Keratinocyte (primary cell): ENCODE measurements at regions not wholly inside any gene's neighbourhood (a gene's known extent, or its start where the extent isn't known, plus 50 kb on each side); places are given as distances from the start of the nearest gene placed in this dataset.
"Not testable (repeated sequence)": the region's sequence is repeated elsewhere in the genome, so short reads cannot be mapped to it uniquely, and the experiment has no call there.

ENCODE experiments used
- EZH2 ChIP-seq: IDR thresholded peaks from one replicate; pipeline ENCODE4 v1.6.1; 2012; ENCODE audit warnings: inconsistent platforms, mild to moderate bottlenecking, low read length, moderate library complexity
- TF ChIP-seq, protein P1 (sequence below), 3 experiments: IDR thresholded peaks in 1 of 3; conservative IDR thresholded peaks in 1 of 3; optimal IDR thresholded peaks in 1 of 3; 2 replicates in 2 of 3; 3 replicates in 1 of 3; pipeline versions ENCODE3 to v1.5.1; 2011; ENCODE audit warnings: low read length in 3 of 3, mild to moderate bottlenecking in 3 of 3, moderate library complexity in 2 of 3, control low read depth in 1 of 3, inconsistent platforms in 1 of 3; ENCODE audit not compliant: insufficient read depth in 2 of 3; ENCODE audit errors: extremely low read depth in 1 of 3

DNA sequence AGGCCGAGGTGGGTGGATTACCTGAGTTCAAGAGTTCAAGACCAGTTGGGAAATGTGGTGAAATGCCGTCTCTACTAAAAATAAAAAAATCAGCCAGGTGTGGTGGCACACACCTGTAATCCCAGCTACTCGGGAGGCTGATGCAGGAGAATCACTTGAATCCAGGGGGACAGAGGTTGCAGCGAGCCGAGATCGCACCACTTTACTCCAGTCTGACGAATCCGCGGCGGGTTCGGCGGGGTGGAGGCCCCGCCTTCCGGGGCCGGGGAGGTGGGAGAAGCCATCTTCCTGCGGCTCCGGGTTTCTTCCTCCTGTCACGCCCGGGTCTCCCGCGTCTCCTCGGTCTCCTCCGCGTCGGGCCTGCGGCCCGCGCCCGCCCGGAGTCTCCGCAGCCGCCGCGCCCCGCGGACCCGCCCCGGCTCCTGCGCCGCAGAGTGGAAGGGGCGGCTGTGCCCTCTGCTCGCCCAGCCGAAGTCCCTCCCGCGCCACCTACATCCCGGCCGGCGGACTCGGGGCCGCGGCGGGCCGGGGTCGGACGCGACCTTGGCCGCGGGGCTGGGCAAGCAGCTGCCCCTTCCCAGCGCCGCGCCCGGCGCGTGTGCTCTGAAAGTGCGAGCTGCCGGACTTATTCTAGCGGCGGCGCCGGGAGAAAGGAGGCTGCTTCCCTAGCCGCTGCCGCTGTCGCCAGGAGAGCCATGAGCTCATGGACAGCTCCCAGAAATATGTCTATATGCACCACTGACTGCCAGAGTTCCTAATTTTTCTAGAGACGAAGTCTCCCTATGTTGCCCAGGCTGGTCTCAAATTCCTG, 97.2 kb downstream of the LAT start:
- TF ChIP-seq, protein P1, sequence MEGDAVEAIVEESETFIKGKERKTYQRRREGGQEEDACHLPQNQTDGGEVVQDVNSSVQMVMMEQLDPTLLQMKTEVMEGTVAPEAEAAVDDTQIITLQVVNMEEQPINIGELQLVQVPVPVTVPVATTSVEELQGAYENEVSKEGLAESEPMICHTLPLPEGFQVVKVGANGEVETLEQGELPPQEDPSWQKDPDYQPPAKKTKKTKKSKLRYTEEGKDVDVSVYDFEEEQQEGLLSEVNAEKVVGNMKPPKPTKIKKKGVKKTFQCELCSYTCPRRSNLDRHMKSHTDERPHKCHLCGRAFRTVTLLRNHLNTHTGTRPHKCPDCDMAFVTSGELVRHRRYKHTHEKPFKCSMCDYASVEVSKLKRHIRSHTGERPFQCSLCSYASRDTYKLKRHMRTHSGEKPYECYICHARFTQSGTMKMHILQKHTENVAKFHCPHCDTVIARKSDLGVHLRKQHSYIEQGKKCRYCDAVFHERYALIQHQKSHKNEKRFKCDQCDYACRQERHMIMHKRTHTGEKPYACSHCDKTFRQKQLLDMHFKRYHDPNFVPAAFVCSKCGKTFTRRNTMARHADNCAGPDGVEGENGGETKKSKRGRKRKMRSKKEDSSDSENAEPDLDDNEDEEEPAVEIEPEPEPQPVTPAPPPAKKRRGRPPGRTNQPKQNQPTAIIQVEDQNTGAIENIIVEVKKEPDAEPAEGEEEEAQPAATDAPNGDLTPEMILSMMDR (optimal IDR thresholded peaks at IDR 0.05 in 1 of 3, IDR thresholded peaks at IDR 0.05 in 1 of 3, conservative IDR thresholded peaks at IDR 0.05 in 1 of 3; ENCODE audit: extremely low read depth in 1 of 3, insufficient read depth in 2 of 3, low read length in 3 of 3): not testable (repeated sequence)
- not testable (repeated sequence) for TF ChIP-seq EZH2
